Epidermal melanocyte (primary cell): ENCODE measurements at regions not wholly inside any gene's neighbourhood (a gene's known extent, or its start where the extent isn't known, plus 50 kb on each side); places are given as distances from the start of the nearest gene placed in this dataset.

ENCODE experiments used
- DNase-seq: peaks from one replicate; pipeline ENCODE4 v3.0.0; 2011; ENCODE audit warnings: low spot score; ENCODE audit not compliant: insufficient read length

GRCh38 chr6:126091466-126091865 lies 105.1 kb downstream of the TRMT11 start:
- DNase-seq = no peak

GRCh38 chr6:126093108-126093507 lies 106.8 kb downstream of the TRMT11 start:
- DNase-seq = no peak

DNA sequence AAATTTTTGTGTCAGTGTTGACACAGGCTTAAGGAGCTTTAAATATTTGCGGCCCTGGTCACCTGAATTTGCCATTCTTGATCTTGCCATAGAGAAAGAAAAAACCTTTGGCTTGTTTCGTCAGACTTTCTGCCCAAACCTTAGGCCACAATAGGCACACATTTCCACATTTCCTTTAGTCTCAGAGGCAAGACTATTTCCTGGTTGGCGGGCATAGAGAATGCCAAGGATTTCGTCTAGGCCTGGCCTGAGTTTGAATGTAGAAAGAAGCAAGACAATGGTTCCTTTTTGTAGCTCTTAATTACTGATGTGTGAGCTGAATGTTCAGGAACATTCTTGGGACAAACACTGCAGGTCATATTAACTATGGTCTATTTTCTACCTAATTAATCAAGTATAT lies 108.1 kb downstream of the TRMT11 start:
- no peak for DNase-seq

GRCh38 chr6:126100386-126100785 lies 114.0 kb downstream of the TRMT11 start:
- DNase-seq = no peak

DNA sequence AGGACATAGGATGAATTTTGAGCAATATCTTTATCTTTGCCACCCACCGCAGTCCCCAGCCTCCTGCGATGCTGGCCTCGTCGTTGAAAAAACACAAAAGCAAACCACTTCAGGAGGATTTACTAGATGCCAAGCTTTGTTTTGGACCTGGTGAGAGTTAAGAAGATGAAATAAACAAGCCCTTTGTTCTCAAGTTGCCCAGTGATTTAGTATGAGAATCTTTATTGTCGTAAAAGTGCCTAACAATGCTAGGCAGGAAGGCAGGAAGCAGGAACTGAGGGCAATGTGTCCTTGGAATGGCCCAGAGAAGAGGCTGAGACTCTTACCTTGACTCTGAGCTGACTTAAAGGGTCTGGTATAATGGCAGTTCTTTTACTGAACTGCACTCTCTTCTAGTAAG lies 116.0 kb downstream of the TRMT11 start:
- no peak for DNase-seq

- DNase-seq = no peak
Observed at GRCh38 chr6:126103993-126104392, 117.7 kb downstream of the TRMT11 start.

DNA sequence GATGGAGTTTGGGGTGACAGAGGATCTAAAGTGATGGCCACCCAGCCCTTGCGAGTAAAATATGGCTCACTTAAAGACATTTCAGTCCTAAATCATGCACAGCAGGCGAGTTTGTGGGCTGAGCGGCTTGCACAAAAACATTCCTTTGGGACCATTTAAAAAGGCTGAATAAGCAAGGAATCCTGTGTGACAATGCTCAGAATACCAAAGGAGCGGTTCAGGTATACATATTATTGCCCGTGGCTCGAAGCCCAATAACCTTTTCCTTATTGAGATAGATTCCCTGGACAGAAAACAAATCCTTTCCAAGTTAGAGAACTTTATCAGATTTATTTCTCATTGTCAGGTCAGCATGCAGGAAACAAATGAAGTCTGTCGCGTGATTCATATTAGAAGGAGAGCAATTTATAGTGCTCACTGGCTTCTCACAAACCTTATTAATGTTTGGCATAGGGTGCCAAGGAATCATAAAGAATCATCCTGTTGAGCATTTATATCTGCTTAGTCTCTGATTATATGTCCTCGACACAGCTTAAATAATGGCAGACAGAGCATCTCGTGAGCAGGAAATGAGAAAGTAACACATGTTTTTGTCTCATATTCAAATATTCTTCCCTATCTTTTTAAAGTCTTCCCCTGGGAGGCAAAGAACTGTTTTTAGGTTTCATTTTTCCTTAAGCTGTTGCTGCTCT lies 121.3 kb downstream of the TRMT11 start:
- no peak for DNase-seq

GRCh38 chr6:126110512-126111270 lies 124.4 kb downstream of the TRMT11 start:
- no peak for DNase-seq

- no peak for DNase-seq
Observed at GRCh38 chr6:126111327-126111726, 125.0 kb downstream of the TRMT11 start.

DNA sequence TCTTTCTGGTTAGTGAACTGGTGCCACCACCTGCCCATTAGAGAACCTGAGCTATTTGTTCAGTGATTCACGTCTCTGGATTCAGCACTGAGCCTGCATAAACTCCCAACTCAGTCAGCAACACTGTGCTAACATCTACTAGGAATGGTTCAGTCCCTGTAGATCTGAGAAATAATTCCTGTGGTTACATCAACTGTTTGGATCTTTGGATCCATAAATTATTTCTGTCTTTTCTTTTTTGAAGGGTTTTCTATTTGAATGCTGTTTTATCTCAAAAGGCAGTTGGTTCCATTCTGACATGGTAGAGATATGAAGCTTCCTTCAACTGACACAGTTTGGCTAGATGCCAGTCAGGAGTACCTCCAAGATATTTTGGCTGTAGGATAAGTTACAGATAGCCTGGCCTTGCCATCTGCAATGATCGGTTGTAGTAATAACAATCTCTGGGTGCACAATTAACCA lies 125.9 kb downstream of the TRMT11 start:
- DNase-seq = no peak

GRCh38 chr6:126113261-126113660 lies 126.9 kb downstream of the TRMT11 start:
- no peak for DNase-seq

DNA sequence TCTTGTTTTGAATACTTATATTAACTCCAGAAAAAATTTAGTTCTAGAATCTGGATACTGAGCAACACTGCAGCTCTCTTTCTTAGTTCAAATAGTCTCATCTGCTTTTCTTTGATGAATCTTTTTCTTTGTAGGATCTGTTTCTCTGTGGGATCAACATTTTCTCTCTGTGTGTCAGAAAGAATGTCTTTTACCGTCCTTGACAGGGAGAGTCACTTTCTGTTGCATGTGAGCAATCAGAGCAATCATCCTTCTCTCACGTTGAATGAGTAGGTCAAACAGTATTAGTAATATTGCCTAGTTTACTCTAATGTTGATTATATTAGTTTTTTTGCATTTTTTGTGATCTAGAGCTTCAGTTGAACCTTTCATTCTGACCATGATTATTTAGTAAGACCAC lies 130.9 kb downstream of the TRMT11 start:
- DNase-seq = no peak

GRCh38 chr6:126118058-126118755 lies 131.9 kb downstream of the TRMT11 start:
- no peak for DNase-seq

DNA sequence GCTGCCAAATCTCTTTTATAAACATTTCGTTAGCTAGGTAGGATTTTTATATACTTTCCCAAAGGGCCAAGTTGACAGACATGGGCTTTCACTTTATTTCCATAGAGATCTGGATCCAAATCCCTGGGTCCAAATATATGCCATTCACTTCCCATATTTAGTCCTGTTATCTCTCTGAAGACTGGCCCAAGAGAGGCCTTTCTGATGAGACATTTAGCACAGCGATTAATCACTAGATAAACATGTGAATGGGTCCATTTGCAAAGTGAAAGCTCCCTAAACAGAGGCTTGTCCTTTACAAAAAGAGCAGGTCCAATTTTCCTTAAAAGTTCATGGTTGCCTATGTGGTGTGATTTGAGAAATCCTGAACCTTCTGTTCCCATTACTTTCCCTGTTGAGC lies 132.6 kb downstream of the TRMT11 start:
- no peak for DNase-seq

DNA sequence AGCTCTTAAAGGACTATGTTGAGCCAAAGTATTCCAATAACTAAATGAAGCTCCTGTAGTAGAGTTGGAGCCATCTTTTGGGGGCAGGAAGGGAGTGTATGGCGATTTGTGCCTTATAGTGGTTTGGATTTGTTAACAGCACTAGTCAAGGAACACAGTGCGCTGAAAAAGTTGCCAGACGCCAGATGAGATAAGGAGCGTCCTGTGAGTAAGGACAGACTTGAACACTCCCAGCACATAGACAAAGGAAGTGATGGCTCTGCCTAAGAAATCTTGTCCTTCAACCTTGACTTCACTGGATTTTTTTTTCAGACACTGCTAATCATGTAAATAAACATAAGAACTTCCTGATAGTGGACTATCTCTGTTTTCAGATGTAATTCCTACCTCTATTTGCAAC lies 136.9 kb downstream of the TRMT11 start:
- no peak for DNase-seq

GRCh38 chr6:126127659-126128058 lies 141.3 kb downstream of the TRMT11 start:
- no peak for DNase-seq

- no peak for DNase-seq
Observed at GRCh38 chr6:126131246-126131645, 144.9 kb downstream of the TRMT11 start.

- DNase-seq = no peak
Observed at GRCh38 chr6:126133984-126134383, 147.6 kb downstream of the TRMT11 start.

DNA sequence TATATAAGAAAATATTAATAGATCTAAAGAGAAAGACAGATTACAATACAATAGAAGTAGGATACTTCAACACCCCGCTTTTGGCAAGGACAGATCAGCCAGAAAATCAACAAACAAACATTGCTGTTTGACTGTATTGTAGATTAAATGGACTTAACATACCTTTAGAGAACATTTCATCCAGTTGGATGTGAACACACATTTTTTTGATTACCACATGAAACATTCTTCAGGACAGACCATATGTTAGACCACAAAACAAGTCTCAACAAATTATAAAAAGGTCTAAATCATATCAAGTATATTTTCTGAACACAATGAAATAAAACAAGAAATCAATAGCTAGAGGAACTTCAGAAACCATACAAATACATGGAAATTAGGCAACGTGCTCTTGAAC lies 148.2 kb downstream of the TRMT11 start:
- DNase-seq = no peak

GRCh38 chr6:126140015-126140414 lies 153.7 kb downstream of the TRMT11 start:
- no peak for DNase-seq

DNA sequence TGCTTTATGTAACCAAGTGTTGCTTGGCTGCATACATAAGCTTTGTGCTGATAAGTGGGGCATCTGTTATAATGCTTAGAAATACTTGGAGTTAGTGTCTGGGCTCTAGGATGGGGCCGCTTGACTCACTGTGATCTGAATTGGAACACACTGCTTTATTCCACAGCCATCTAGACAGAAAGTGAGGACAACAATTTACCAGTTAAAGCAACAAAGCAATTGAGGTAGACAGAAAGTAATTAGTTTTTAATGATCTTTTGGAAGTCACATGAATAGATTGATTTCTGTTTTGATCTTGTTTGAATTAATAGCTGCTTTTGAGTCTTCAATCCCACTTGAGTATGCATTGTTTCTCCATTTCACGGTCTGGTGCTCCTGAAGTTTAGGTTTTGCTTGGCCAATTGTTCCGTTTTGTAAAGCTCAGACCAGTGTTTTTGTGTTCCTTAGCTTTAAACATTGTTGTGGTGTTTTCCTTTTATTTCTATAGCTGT lies 157.5 kb downstream of the TRMT11 start:
- no peak for DNase-seq

DNA sequence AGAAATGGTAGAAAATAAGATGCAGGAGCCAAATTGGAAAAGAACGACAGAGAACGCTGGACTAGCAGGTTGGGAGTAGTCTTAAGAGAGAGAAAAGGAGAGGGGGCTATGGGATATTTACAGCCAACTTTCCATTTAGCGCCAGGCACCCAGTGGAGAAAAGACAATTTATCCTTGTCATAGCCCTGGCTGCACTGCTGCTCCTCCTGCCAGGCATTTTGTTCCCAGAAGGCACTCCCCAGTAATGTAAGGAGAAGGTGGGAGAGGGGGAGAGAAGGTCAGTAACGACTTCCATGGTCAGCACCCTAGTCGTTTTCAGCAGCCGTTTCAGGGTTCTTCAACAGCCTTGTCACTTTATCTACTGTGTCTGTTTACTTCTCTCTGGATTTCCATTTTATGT lies 159.0 kb downstream of the TRMT11 start:
- DNase-seq = no peak
